ENCODE measurements at regions not wholly inside any gene's neighbourhood (a gene's known extent, or its start where the extent isn't known, plus 50 kb on each side); places are given as distances from the start of the nearest gene placed in this dataset.

GRCh38 chr7:130875-131780, 61.2 kb upstream of the FAM20C start:
- TF ChIP-seq ZFP30 (CRISPR knock-in tag; IDR thresholded peaks at IDR 0.05) (no peak), OSR1 (CRISPR knock-in tag; IDR thresholded peaks at IDR 0.05) (no peak), ARNTL (CRISPR knock-in tag; IDR thresholded peaks at IDR 0.05; ENCODE audit: borderline replicate concordance, low read depth) (no peak), CSRNP3 (CRISPR knock-in tag; IDR thresholded peaks at IDR 0.05) (no peak), ZFP3 (CRISPR knock-in tag; IDR thresholded peaks at IDR 0.05) (no peak), CSDC2 (CRISPR knock-in tag; IDR thresholded peaks at IDR 0.05) (no peak)
